Sigmoid colon (tissue), 4 donors: ENCODE measurements at regions not wholly inside any gene's neighbourhood (a gene's known extent, or its start where the extent isn't known, plus 50 kb on each side); places are given as distances from the start of the nearest gene placed in this dataset.
"Not testable (repeated sequence)": the region's sequence is repeated elsewhere in the genome, so short reads cannot be mapped to it uniquely, and the experiment has no call there.

ENCODE experiments used
- CTCF ChIP-seq, 4 experiments: fragments of 450-650 bp in 3 of 4; fragments of 200-600 bp in 1 of 4; IDR thresholded peaks; one replicate each; pipeline ENCODE4 v1.5.1; 2016 to 2019; ENCODE audit warnings: antibody characterized with exemption in 4 of 4, mild to moderate bottlenecking in 3 of 4, moderate library complexity in 2 of 4
- EP300 ChIP-seq, 4 donors: sonication (generic); formaldehyde crosslinking; IDR thresholded peaks; one replicate each; pipeline ENCODE4 v1.6.1; 2017; ENCODE audit warnings: antibody characterized with exemption in 4 of 4
- POLR2A ChIP-seq, 2 donors: fragments of 450-650 bp; IDR thresholded peaks; one replicate each; pipeline ENCODE4 v1.6.1; 2016; ENCODE audit warnings: antibody characterized with exemption in 2 of 2, mild to moderate bottlenecking in 2 of 2, moderate library complexity in 2 of 2
- POLR2AphosphoS5 ChIP-seq, 4 donors: sonication (generic); formaldehyde crosslinking; IDR thresholded peaks; one replicate each; pipeline ENCODE4 v1.6.1; 2017; ENCODE audit warnings: antibody characterized with exemption in 4 of 4

GRCh38 chr6:79806661-79807060 is 140.7 kb downstream of the ELOVL4 start:
- not testable (repeated sequence) for TF ChIP-seq POLR2A, POLR2AphosphoS5, EP300, CTCF (IDR thresholded peaks at IDR 0.05)
